H1 (cell line): ENCODE measurements at regions not wholly inside any gene's neighbourhood (a gene's known extent, or its start where the extent isn't known, plus 50 kb on each side); places are given as distances from the start of the nearest gene placed in this dataset.

ENCODE experiments used
- CTCF ChIA-PET: fragments of 300-600 bp; sonication (Branson Sonifier 250); formaldehyde crosslinking; loops from one replicate; lab custom pipeline; 2021; ENCODE audit not compliant: partially characterized antibody; lab: Charles Lee
- POLR2A ChIA-PET: fragments of 300-600 bp; sonication (Branson Sonifier 250); formaldehyde crosslinking; loops from one replicate; lab custom pipeline; 2021; ENCODE audit warnings: inconsistent platforms; ENCODE audit not compliant: partially characterized antibody; lab: Charles Lee
- DNase-seq, 2 experiments: peaks; one replicate each; pipeline versions ENCODE4 v3.0.0 to v3.0.0-alpha.2; 2010 to 2022; ENCODE audit warnings: low spot score in 2 of 2, low read depth in 1 of 2, mixed read lengths in 1 of 2
- FAIRE-seq: peaks from 2 replicates; lab custom pipeline; 2011; peaks lifted over from hg19 to GRCh38; lab: Jason Lieb, UNC
- H2AFZ ChIP-seq: 2 replicates; pipeline ENCODE4 v1.8.1; 2012; ENCODE audit warnings: low read length, inconsistent platforms
- H2AK5ac ChIP-seq: 2 replicates; pipeline ENCODE4 v1.6.1; 2013; ENCODE audit warnings: low read depth, low read length
- H2BK120ac ChIP-seq: replicated peaks from 2 replicates; pipeline ENCODE3; 2013; ENCODE audit warnings: low read depth, low read length, inconsistent platforms
- H2BK12ac ChIP-seq: 2 replicates; pipeline ENCODE4 v1.6.1; 2013; ENCODE audit warnings: low read depth, low read length
- H2BK15ac ChIP-seq: 2 replicates; pipeline ENCODE4 v1.6.1; 2013; ENCODE audit warnings: low read length
- H2BK20ac ChIP-seq: 2 replicates; pipeline ENCODE4 v1.6.1; 2013; ENCODE audit warnings: low read length
- H2BK5ac ChIP-seq: 2 replicates; pipeline ENCODE4 v1.6.1; 2013; ENCODE audit warnings: low read depth, low read length
- H3K14ac ChIP-seq: 2 replicates; pipeline ENCODE4 v1.6.1; 2013; ENCODE audit warnings: inconsistent platforms; ENCODE audit not compliant: insufficient read length
- H3K18ac ChIP-seq: 2 replicates; pipeline ENCODE4 v1.6.1; 2013; ENCODE audit warnings: low read length; ENCODE audit errors: extremely low read depth
- H3K23ac ChIP-seq: 2 replicates; pipeline ENCODE4 v1.6.1; 2013; ENCODE audit warnings: inconsistent platforms; ENCODE audit not compliant: insufficient read length
- H3K23me2 ChIP-seq: 2 replicates; pipeline ENCODE4 v1.6.1; 2013; ENCODE audit warnings: low read depth, low read length
- H3K27ac ChIP-seq: 2 replicates; pipeline ENCODE4 v1.6.1; 2011; ENCODE audit warnings: low read depth, low read length, inconsistent platforms
- H3K27me3 ChIP-seq, 4 experiments: replicated peaks in 1 of 4; 1 replicate in 1 of 4; 2 replicates in 3 of 4; pipeline versions ENCODE4 v1.6.1 to v1.8.1; 2011 to 2013; ENCODE audit warnings: low read length in 3 of 4, mild to moderate bottlenecking in 3 of 4, inconsistent platforms in 2 of 4, mixed read lengths in 2 of 4, moderate library complexity in 1 of 4; ENCODE audit not compliant: control insufficient read depth in 3 of 4, insufficient read depth in 3 of 4; ENCODE audit errors: extremely low read depth in 1 of 4
- H3K36me3 ChIP-seq, 4 experiments: 2 replicates each; pipeline versions ENCODE4 v1.6.1 to v1.8.1; 2011 to 2013; ENCODE audit warnings: mild to moderate bottlenecking in 4 of 4, low read length in 3 of 4, moderate library complexity in 2 of 4, control low read depth in 1 of 4, inconsistent platforms in 1 of 4; ENCODE audit not compliant: insufficient read depth in 4 of 4, control insufficient read depth in 2 of 4
- H3K4ac ChIP-seq: replicated peaks from 2 replicates; pipeline ENCODE3; 2013; ENCODE audit warnings: low read length, low read depth, mixed read lengths, inconsistent platforms; ENCODE audit not compliant: insufficient read length
- H3K4me1 ChIP-seq, 4 experiments: replicated peaks in 1 of 4; 1 replicate in 1 of 4; 2 replicates in 3 of 4; pipeline versions ENCODE4 v1.6.1 to v1.8.1; 2011 to 2013; ENCODE audit warnings: low read length in 3 of 4, inconsistent platforms in 2 of 4, mixed read lengths in 1 of 4; ENCODE audit not compliant: insufficient read depth in 4 of 4, control insufficient read depth in 3 of 4
- H3K4me2 ChIP-seq, 2 experiments: 2 replicates each; pipeline versions ENCODE4 v1.6.1 to v1.8.1; 2011 to 2013; ENCODE audit warnings: low read depth in 2 of 2, low read length in 2 of 2, control low read depth in 1 of 2, inconsistent platforms in 1 of 2, mild to moderate bottlenecking in 1 of 2; ENCODE audit not compliant: insufficient read depth in 1 of 2
- H3K4me3 ChIP-seq, 4 experiments: fragments of 200-600, 300-600 bp in 1 of 4; sonication (generic), shearing (Covaris generic), sonication (Bioruptor Twin) in 1 of 4; 2 replicates each; pipeline versions ENCODE4 v1.5.1 to v1.8.1; 2011 to 2016; ENCODE audit warnings: low read length in 4 of 4, low read depth in 3 of 4, control low read depth in 2 of 4, inconsistent platforms in 2 of 4, mild to moderate bottlenecking in 2 of 4, mixed read lengths in 1 of 4, moderate library complexity in 1 of 4; ENCODE audit not compliant: insufficient read depth in 2 of 4; ENCODE audit errors: extremely low read depth in 1 of 4
- H3K56ac ChIP-seq: replicated peaks from 2 replicates; pipeline ENCODE3; 2013; ENCODE audit warnings: low read depth, mild to moderate bottlenecking, mixed read lengths, low read length, inconsistent platforms; ENCODE audit not compliant: insufficient read length
- H3K79me1 ChIP-seq: 2 replicates; pipeline ENCODE4 v1.6.1; 2013; ENCODE audit warnings: low read depth, low read length, control low read depth
- H3K79me2 ChIP-seq, 2 experiments: 2 replicates each; pipeline versions ENCODE4 v1.6.1 to v1.8.1; 2012 to 2013; ENCODE audit warnings: low read length in 2 of 2, mild to moderate bottlenecking in 2 of 2, inconsistent platforms in 1 of 2; ENCODE audit not compliant: insufficient read depth in 2 of 2, control insufficient read depth in 1 of 2
- H3K9ac ChIP-seq, 4 experiments: replicated peaks in 1 of 4; 1 replicate in 1 of 4; 2 replicates in 3 of 4; pipeline versions ENCODE4 v1.6.1 to v1.8.1; 2011 to 2013; ENCODE audit warnings: low read depth in 3 of 4, low read length in 3 of 4, control low read depth in 2 of 4, mild to moderate bottlenecking in 2 of 4, moderate library complexity in 2 of 4, inconsistent platforms in 1 of 4; ENCODE audit errors: extremely low read depth in 1 of 4
- H3K9me3 ChIP-seq, 2 experiments: 2 replicates each; pipeline versions ENCODE4 v1.6.1 to v1.8.1; 2012 to 2013; ENCODE audit warnings: mild to moderate bottlenecking in 2 of 2, moderate library complexity in 2 of 2, control low read depth in 1 of 2, inconsistent platforms in 1 of 2, low read depth in 1 of 2, low read length in 1 of 2, mixed read lengths in 1 of 2; ENCODE audit not compliant: insufficient read depth in 2 of 2
- H4K20me1 ChIP-seq, 2 experiments: replicated peaks in 1 of 2; 2 replicates each; pipeline versions ENCODE3 to v1.8.1; 2011 to 2013; ENCODE audit warnings: inconsistent platforms in 2 of 2, low read length in 2 of 2, mild to moderate bottlenecking in 1 of 2; ENCODE audit not compliant: insufficient read depth in 2 of 2, control insufficient read depth in 1 of 2
- H4K5ac ChIP-seq: 2 replicates; pipeline ENCODE4 v1.6.1; 2013; ENCODE audit warnings: low read length, low read depth, mixed read lengths, inconsistent platforms; ENCODE audit not compliant: insufficient read length
- H4K8ac ChIP-seq: 2 replicates; pipeline ENCODE4 v1.8.0; 2013; ENCODE audit warnings: mild to moderate bottlenecking, moderate library complexity, low read length, inconsistent platforms; ENCODE audit not compliant: insufficient read depth; ENCODE audit errors: extremely low read depth
- H4K91ac ChIP-seq: replicated peaks from 2 replicates; pipeline ENCODE3; 2013; ENCODE audit warnings: low read length, mixed read lengths, inconsistent platforms; ENCODE audit not compliant: insufficient read length
- ATF2 ChIP-seq: IDR thresholded peaks from 2 replicates; pipeline ENCODE4 v1.6.1; 2012; ENCODE audit warnings: low read length, inconsistent platforms
- CEBPB ChIP-seq: IDR thresholded peaks from 2 replicates; pipeline ENCODE4 v1.6.1; 2012; ENCODE audit warnings: low read depth, low read length
- EGR1 ChIP-seq: IDR thresholded peaks from 2 replicates; pipeline ENCODE4 v1.6.1; 2011; ENCODE audit warnings: low read depth, low read length, borderline replicate concordance
- JUND ChIP-seq: IDR thresholded peaks from 2 replicates; pipeline ENCODE4 v1.6.1; 2011; ENCODE audit warnings: mild to moderate bottlenecking, improper control_type of control experiment, low read length
- KDM5A ChIP-seq: fragments of 200-600 bp; IDR thresholded peaks from 2 replicates; pipeline ENCODE4 v1.7.1; 2012; ENCODE audit warnings: mild to moderate bottlenecking, low read length, inconsistent platforms, mixed read lengths
- MAX ChIP-seq: IDR thresholded peaks from 2 replicates; pipeline ENCODE4 v1.6.1; 2012; ENCODE audit warnings: inconsistent platforms
- POU5F1 ChIP-seq: IDR thresholded peaks from 2 replicates; pipeline ENCODE4 v1.6.1; 2011; ENCODE audit warnings: low read depth, mild to moderate bottlenecking, low read length, moderate library complexity
- SIRT6 ChIP-seq: IDR thresholded peaks from one replicate; pipeline ENCODE4 v1.7.1; 2012; ENCODE audit warnings: low read length, inconsistent platforms
- TBP ChIP-seq: IDR thresholded peaks from 2 replicates; pipeline ENCODE4 v1.6.1; 2011; ENCODE audit warnings: low read depth, low read length, improper control_type of control experiment
- TCF12 ChIP-seq: IDR thresholded peaks from 2 replicates; pipeline ENCODE4 v1.6.1; 2011; ENCODE audit warnings: low read depth, mild to moderate bottlenecking, low read length
- TEAD4 ChIP-seq: IDR thresholded peaks from 2 replicates; pipeline ENCODE4 v1.6.1; 2012; ENCODE audit warnings: low read depth, low read length, inconsistent platforms, mixed read lengths
- USF2 ChIP-seq: IDR thresholded peaks from 2 replicates; pipeline ENCODE4 v1.6.1; 2011; ENCODE audit warnings: low read length, improper control_type of control experiment
- YY1 ChIP-seq: IDR thresholded peaks from 2 replicates; pipeline ENCODE4 v1.6.1; 2011; ENCODE audit warnings: low read depth, mild to moderate bottlenecking, low read length
- ZNF274 ChIP-seq: IDR thresholded peaks from 2 replicates; pipeline ENCODE4 v1.7.0; 2012; ENCODE audit warnings: low read length, borderline replicate concordance; ENCODE audit errors: extremely low read depth
- WGBS, 2 experiments: shearing (Covaris generic) in 1 of 2; methylation state at CpG; one replicate each; pipeline versions ENCODE4 v1.1.6 to v1.1.7; 2013 to 2015; ENCODE audit warnings: low lambda C conversion rate in 2 of 2, mixed read lengths in 2 of 2, inconsistent platforms in 1 of 2, low coverage in 1 of 2, missing lambda C conversion rate in 1 of 2; ENCODE audit not compliant: insufficient replicate concordance in 2 of 2, insufficient coverage in 1 of 2, insufficient read length in 1 of 2; ENCODE audit errors: extremely low coverage in 1 of 2, missing lambda C conversion rate in 1 of 2; 5-methylcytosine and 5-hydroxymethylcytosine counted together

GRCh38 chr7:63092951-63093350, 905.7 kb upstream of the ZNF722 start:
- H3K27ac ChIP-seq = no peak overlapping the region
- H3K4me1 ChIP-seq = no peaks in the 10 kb centered on the region
- no peak overlapping the region for H4K8ac ChIP-seq
- no peaks in the 10 kb centered on the region for H4K20me1 ChIP-seq
- no peaks in the 10 kb centered on the region for H3K27me3 ChIP-seq
- FAIRE-seq (no peak), DNase-seq (no peak)
- H2BK12ac ChIP-seq = no peak overlapping the region
- H3K4ac ChIP-seq = no peak overlapping the region
- H3K14ac ChIP-seq = no peak overlapping the region
- H2BK15ac ChIP-seq = no peak overlapping the region
- no peaks in the 10 kb centered on the region for H3K79me2 ChIP-seq
- no peaks in the 10 kb centered on the region for H3K79me1 ChIP-seq
- no peak overlapping the region for H2BK5ac ChIP-seq
- no peak overlapping the region for H3K23ac ChIP-seq
- no peak overlapping the region for H3K56ac ChIP-seq
- H2BK120ac ChIP-seq = no peak overlapping the region
- H4K91ac ChIP-seq = no peak overlapping the region
- 68% methylated on average over 7 of the region's 7 CpGs; no CpG with 5 or more reads in 1 of the 2 experiments for WGBS, 2 experiments
- ChIA-PET CTCF (no interaction called here), POLR2A (no interaction called here)
- no peak overlapping the region for H3K4me2 ChIP-seq
- no peak overlapping the region for H2AFZ ChIP-seq
- no peaks in the 10 kb centered on the region for H3K23me2 ChIP-seq
- peaks cover 51 to 59% of the 10 kb centered on the region in 2 experiments for H3K9me3 ChIP-seq
- no peak overlapping the region for H2BK20ac ChIP-seq
- no peak overlapping the region for H3K18ac ChIP-seq
- H3K36me3 ChIP-seq = no peaks in the 10 kb centered on the region
- H2AK5ac ChIP-seq = no peak overlapping the region
- H3K4me3 ChIP-seq = no peak overlapping the region
- H4K5ac ChIP-seq = no peak overlapping the region
- no peak overlapping the region for H3K9ac ChIP-seq
- no peak for TF ChIP-seq POU5F1
- no peak for TF ChIP-seq TCF12
- TF ChIP-seq KDM5A = no peak
- TF ChIP-seq TBP = no peak
- TF ChIP-seq MAX = no peak
- TF ChIP-seq TEAD4 = no peak
- TF ChIP-seq EGR1 = no peak
- no peak for TF ChIP-seq USF2
- no peak for TF ChIP-seq ZNF274
- TF ChIP-seq CEBPB = no peak
- TF ChIP-seq ATF2 = no peak
- TF ChIP-seq JUND = no peak
- TF ChIP-seq SIRT6 = no peak
- TF ChIP-seq YY1 = no peak
